Kidney (tissue), 13 donors: ENCODE measurements at regions not wholly inside any gene's neighbourhood (a gene's known extent, or its start where the extent isn't known, plus 50 kb on each side); places are given as distances from the start of the nearest gene placed in this dataset.

Source experiments
- DNase-seq, 5 donors: peaks; one replicate each; pipeline ENCODE4 v3.0.0-alpha.2; 2013 to 2020
- FAIRE-seq: peaks from 2 replicates; lab custom pipeline; 2012; peaks lifted over from hg19 to GRCh38; lab: Jason Lieb, UNC
- H3K27ac ChIP-seq, 2 donors: one replicate each; pipeline ENCODE4 v1.7.0; 2013; ENCODE audit warnings: low read depth in 2 of 2, low read length in 2 of 2, inconsistent platforms in 1 of 2
- H3K27me3 ChIP-seq: one replicate; pipeline ENCODE4 v1.7.1; 2013; ENCODE audit warnings: low read length, inconsistent platforms; ENCODE audit not compliant: control insufficient read depth, insufficient read depth
- H3K36me3 ChIP-seq, 3 donors: one replicate each; pipeline versions ENCODE4 v1.7.0 to v1.7.1; 2013; ENCODE audit warnings: low read length in 3 of 3, control low read depth in 1 of 3, inconsistent platforms in 1 of 3; ENCODE audit not compliant: insufficient read depth in 3 of 3, control insufficient read depth in 2 of 3
- H3K4me1 ChIP-seq, 3 donors: one replicate each; pipeline versions ENCODE4 v1.7.0 to v1.7.1; 2013; ENCODE audit warnings: low read length in 3 of 3, inconsistent platforms in 1 of 3, low read depth in 1 of 3; ENCODE audit not compliant: control insufficient read depth in 2 of 3, insufficient read depth in 2 of 3
- H3K4me3 ChIP-seq, 3 donors: one replicate each; pipeline versions ENCODE4 v1.7.0 to v1.8.1; 2013; ENCODE audit warnings: low read length in 3 of 3, control low read depth in 1 of 3, inconsistent platforms in 1 of 3
- H3K9ac ChIP-seq, 3 donors: one replicate each; pipeline versions ENCODE4 v1.7.0 to v1.7.1; 2013; ENCODE audit warnings: low read length in 3 of 3, control low read depth in 1 of 3, inconsistent platforms in 1 of 3
- H3K9me3 ChIP-seq, 3 donors: one replicate each; pipeline versions ENCODE4 v1.7.0 to v1.7.1; 2013; ENCODE audit warnings: low read length in 3 of 3, control low read depth in 1 of 3, inconsistent platforms in 1 of 3; ENCODE audit not compliant: control insufficient read depth in 2 of 3, insufficient read depth in 1 of 3
- intact Hi-C: fragments of 100-400 bp; cut with DNase I; formaldehyde crosslinking; loops from one replicate; pipeline ENCODE4 v1.11.1; 2022
- TF ChIP-seq, protein P1 (sequence below): IDR thresholded peaks from 3 replicates; pipeline ENCODE4 v1.5.1; 2012; ENCODE audit warnings: mild to moderate bottlenecking, moderate library complexity, borderline replicate concordance; ENCODE audit not compliant: insufficient read depth; ENCODE audit errors: extremely low read depth
- donor health status: control.
- donor health status: control.
- donor health status: control.
- donor health status: control.
- donor health status: control.
- donor health status: DM: yes; HTN: yes; CAD: no.
- donor health status: Normal renal cell carcinoma (clear cell type).

DNA sequence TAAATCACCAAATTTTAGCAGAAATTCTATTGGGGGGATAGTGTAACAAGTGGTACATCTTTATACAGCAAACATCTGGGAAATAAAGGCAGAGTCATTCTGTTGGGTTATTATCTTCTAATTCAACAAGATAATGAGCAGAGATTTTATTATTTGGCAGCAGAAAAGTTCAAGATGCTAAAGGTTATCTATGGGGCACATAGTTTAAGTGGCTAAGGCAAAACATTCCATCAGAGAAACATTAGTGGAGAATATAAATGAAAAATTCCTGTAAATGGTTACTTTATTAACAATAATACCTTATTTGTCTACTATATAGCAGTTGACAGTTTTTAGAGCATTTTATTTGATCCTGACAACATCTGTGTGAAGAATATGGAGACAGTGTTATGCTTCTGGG lies 815.7 kb downstream of the NCAM2 start:
- TF ChIP-seq, protein P1, sequence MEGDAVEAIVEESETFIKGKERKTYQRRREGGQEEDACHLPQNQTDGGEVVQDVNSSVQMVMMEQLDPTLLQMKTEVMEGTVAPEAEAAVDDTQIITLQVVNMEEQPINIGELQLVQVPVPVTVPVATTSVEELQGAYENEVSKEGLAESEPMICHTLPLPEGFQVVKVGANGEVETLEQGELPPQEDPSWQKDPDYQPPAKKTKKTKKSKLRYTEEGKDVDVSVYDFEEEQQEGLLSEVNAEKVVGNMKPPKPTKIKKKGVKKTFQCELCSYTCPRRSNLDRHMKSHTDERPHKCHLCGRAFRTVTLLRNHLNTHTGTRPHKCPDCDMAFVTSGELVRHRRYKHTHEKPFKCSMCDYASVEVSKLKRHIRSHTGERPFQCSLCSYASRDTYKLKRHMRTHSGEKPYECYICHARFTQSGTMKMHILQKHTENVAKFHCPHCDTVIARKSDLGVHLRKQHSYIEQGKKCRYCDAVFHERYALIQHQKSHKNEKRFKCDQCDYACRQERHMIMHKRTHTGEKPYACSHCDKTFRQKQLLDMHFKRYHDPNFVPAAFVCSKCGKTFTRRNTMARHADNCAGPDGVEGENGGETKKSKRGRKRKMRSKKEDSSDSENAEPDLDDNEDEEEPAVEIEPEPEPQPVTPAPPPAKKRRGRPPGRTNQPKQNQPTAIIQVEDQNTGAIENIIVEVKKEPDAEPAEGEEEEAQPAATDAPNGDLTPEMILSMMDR = no peak
- no peak overlapping the region for H3K4me3 ChIP-seq
- H3K27ac ChIP-seq = no peak overlapping the region
- no peak overlapping the region for H3K9ac ChIP-seq
- H3K27me3 ChIP-seq = no peaks in the 10 kb centered on the region
- DNase-seq = no peak
- no peaks in the 10 kb centered on the region for H3K4me1 ChIP-seq
- intact Hi-C loops = no loop called here
- H3K36me3 ChIP-seq = no peaks in the 10 kb centered on the region
- H3K9me3 ChIP-seq = no peaks in the 10 kb centered on the region
- no peak for FAIRE-seq

DNA sequence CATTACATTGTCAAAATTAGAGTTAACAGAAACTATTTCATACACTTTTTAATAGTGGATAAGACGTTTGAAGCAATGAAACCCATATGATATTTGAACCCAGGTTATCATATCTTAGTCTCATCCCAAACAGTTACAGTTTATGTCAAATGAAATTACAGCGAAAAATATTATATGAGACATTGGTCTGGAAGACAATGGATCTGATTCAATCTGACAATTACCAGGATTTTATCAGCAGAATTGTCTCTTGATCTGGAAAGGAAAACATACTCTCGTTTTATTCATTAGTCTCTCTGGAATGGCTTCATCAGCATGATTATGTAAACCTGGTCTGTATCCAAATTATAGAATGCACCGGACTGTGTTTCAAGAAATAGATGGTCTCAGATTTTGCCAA lies 818.6 kb downstream of the NCAM2 start:
- Histone ChIP-seq H3K9ac (no peak overlapping the region), H3K36me3 (no peaks in the 10 kb centered on the region), H3K9me3 (no peaks in the 10 kb centered on the region), H3K27ac (no peak overlapping the region), H3K4me3 (no peak overlapping the region), H3K4me1 (no peaks in the 10 kb centered on the region), H3K27me3 (no peaks in the 10 kb centered on the region)
- FAIRE-seq (no peak), DNase-seq (no peak)
- intact Hi-C loops = no loop called here
- TF ChIP-seq, protein P1 = no peak

DNA sequence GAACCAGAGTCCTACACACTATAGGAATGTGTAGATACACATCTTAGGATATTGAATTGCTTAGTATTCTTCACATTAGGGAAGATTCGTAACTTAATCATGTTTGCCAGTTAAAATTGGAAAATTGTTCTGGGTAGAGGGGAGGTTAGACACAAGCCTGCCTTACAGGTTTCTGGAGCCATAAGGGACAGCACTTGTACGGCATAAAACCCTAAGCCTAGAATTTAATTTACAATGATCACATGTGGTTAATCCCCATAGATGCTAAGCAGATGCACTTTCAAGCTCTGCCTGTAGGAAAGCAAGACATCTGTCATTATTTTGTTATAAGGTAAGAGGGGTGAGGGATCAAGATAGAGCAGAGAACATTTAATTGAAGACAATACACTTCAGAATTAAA lies 820.7 kb downstream of the NCAM2 start:
- Histone ChIP-seq H3K27me3 (no peaks in the 10 kb centered on the region), H3K4me3 (no peak overlapping the region), H3K36me3 (no peaks in the 10 kb centered on the region), H3K27ac (no peak overlapping the region), H3K4me1 (no peaks in the 10 kb centered on the region), H3K9ac (no peak overlapping the region), H3K9me3 (no peaks in the 10 kb centered on the region)
- intact Hi-C loops = no loop called here
- DNase-seq (no peak), FAIRE-seq (no peak)
- TF ChIP-seq, protein P1 = no peak

DNA sequence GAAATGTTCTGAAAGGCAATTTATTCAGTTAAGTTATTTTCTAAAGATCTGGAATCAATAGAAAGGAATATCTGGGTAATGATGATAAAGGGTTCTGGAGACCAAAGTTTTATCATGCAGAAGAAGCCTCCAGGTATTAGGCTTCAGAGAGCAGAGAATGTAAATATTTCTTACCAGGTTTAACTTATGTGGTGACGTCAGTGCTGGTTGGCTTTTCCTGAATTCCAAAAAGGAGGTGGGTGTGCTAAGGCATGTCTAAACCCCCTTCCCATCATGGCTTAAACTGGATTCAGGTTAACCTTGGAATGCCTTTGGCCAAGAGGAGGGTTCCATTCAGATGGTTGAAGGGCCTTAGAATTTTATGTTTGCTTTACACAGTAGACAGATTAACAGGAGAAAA lies 829.9 kb downstream of the NCAM2 start:
- Histone ChIP-seq H3K4me1 (no peaks in the 10 kb centered on the region), H3K9ac (no peak overlapping the region), H3K27me3 (no peaks in the 10 kb centered on the region), H3K9me3 (no peaks in the 10 kb centered on the region), H3K4me3 (no peak overlapping the region), H3K36me3 (no peaks in the 10 kb centered on the region), H3K27ac (no peak overlapping the region)
- FAIRE-seq = no peak
- intact Hi-C loops = no loop called here
- TF ChIP-seq, protein P1 = no peak
- DNase-seq = no peak
